OCI-LY1 (cell line): ENCODE measurements at regions not wholly inside any gene's neighbourhood (a gene's known extent, or its start where the extent isn't known, plus 50 kb on each side); places are given as distances from the start of the nearest gene placed in this dataset.

Experiments
- EZH2 ChIP-seq: fragments of 200-600 bp; sonication (generic), shearing (Covaris generic); IDR thresholded peaks from 2 replicates; pipeline ENCODE4 v1.8.0; 2017; ENCODE audit warnings: borderline replicate concordance, mixed run types, mild to moderate bottlenecking, antibody characterized with exemption, low read length, moderate library complexity, mixed read lengths
- TF ChIP-seq, protein P1 (sequence below): fragments of 200-600 bp; sonication (generic), shearing (Covaris generic); IDR thresholded peaks from 2 replicates; pipeline ENCODE4 v1.5.1; 2017; ENCODE audit warnings: mild to moderate bottlenecking, antibody characterized with exemption, low read length, moderate library complexity, mixed read lengths

DNA sequence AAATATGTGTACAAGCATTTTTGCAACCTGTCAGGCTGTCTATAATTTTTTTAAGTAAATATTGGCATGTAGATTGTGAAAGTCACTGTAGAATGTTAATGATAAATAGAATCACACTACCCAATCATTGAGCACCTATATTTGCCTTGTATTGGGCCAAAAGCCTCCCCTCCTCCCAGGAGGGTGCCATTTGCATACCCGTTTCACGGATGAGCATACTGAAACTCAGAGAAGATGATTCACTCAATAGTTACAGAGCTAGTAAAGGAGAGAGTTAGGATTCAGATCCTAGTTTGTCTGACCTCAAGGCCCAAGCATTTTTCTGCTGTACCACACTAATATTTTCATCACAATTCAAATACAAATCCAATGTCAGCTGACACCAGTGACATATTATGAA is 299.7 kb upstream of the CDH11 start:
- TF ChIP-seq, protein P1, sequence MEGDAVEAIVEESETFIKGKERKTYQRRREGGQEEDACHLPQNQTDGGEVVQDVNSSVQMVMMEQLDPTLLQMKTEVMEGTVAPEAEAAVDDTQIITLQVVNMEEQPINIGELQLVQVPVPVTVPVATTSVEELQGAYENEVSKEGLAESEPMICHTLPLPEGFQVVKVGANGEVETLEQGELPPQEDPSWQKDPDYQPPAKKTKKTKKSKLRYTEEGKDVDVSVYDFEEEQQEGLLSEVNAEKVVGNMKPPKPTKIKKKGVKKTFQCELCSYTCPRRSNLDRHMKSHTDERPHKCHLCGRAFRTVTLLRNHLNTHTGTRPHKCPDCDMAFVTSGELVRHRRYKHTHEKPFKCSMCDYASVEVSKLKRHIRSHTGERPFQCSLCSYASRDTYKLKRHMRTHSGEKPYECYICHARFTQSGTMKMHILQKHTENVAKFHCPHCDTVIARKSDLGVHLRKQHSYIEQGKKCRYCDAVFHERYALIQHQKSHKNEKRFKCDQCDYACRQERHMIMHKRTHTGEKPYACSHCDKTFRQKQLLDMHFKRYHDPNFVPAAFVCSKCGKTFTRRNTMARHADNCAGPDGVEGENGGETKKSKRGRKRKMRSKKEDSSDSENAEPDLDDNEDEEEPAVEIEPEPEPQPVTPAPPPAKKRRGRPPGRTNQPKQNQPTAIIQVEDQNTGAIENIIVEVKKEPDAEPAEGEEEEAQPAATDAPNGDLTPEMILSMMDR = no peak
- TF ChIP-seq EZH2 = no peak
